PFSK-1 (cell line): ENCODE measurements at regions not wholly inside any gene's neighbourhood (a gene's known extent, or its start where the extent isn't known, plus 50 kb on each side); places are given as distances from the start of the nearest gene placed in this dataset.

Experiments
- POLR2AphosphoS5 ChIP-seq: IDR thresholded peaks from 2 replicates; pipeline ENCODE4 v1.6.1; 2012; ENCODE audit warnings: low read depth, mild to moderate bottlenecking, control low read depth, low read length, moderate library complexity
- TF ChIP-seq, protein P1 (sequence below), 2 experiments: IDR thresholded peaks; 2 replicates each; pipeline versions ENCODE4 v1.6.1 to v1.8.0; 2011 to 2012; ENCODE audit warnings: low read depth in 2 of 2, low read length in 2 of 2, control low read depth in 1 of 2, inconsistent platforms in 1 of 2, mild to moderate bottlenecking in 1 of 2, moderate library complexity in 1 of 2; ENCODE audit not compliant: insufficient read depth in 1 of 2

DNA sequence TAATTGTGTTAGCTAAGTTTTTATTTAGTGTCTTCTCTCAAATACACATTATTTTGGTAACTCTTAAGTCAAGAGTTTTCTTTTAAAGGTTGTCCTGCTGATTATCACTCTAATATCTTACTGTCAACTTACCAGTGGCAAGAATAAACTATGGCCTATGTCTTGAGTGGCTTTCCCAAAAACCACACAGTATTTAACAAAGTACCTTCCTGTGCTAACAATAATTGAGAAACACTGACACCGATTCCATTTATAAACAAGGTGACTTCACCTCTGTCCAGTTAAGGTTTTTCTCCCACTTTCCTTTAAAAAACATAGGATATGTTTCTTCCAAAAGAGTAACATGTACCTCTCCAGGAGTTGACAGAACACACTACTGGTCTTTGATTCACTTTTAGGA lies 234.3 kb upstream of the CD96 start:
- TF ChIP-seq, protein P1, sequence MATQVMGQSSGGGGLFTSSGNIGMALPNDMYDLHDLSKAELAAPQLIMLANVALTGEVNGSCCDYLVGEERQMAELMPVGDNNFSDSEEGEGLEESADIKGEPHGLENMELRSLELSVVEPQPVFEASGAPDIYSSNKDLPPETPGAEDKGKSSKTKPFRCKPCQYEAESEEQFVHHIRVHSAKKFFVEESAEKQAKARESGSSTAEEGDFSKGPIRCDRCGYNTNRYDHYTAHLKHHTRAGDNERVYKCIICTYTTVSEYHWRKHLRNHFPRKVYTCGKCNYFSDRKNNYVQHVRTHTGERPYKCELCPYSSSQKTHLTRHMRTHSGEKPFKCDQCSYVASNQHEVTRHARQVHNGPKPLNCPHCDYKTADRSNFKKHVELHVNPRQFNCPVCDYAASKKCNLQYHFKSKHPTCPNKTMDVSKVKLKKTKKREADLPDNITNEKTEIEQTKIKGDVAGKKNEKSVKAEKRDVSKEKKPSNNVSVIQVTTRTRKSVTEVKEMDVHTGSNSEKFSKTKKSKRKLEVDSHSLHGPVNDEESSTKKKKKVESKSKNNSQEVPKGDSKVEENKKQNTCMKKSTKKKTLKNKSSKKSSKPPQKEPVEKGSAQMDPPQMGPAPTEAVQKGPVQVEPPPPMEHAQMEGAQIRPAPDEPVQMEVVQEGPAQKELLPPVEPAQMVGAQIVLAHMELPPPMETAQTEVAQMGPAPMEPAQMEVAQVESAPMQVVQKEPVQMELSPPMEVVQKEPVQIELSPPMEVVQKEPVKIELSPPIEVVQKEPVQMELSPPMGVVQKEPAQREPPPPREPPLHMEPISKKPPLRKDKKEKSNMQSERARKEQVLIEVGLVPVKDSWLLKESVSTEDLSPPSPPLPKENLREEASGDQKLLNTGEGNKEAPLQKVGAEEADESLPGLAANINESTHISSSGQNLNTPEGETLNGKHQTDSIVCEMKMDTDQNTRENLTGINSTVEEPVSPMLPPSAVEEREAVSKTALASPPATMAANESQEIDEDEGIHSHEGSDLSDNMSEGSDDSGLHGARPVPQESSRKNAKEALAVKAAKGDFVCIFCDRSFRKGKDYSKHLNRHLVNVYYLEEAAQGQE (IDR thresholded peaks at IDR 0.05; ENCODE audit: insufficient read depth in 1 of 2, low read depth in 2 of 2, low read length in 2 of 2) = no peak
- no peak for TF ChIP-seq POLR2AphosphoS5
